Calu3 (cell line): ENCODE measurements at regions not wholly inside any gene's neighbourhood (a gene's known extent, or its start where the extent isn't known, plus 50 kb on each side); places are given as distances from the start of the nearest gene placed in this dataset.

Experiments
- BruUV-seq: library from RNA; stranded (reverse); fragments of 400-500 nt; replicated peaks from 2 replicates; lab custom pipeline; 2021; lab: Mats Ljungman, UMichigan
- CTCF ChIA-PET: fragments of 300-600 bp; sonication (Branson Sonifier 250); formaldehyde crosslinking; loops from one replicate; lab custom pipeline; 2022; ENCODE audit warnings: antibody characterized with exemption; lab: Charles Lee
- DNase-seq: peaks from one replicate; pipeline ENCODE4 v3.0.0; 2022
- H3K27ac Mint-ChIP-seq: one replicate; pipeline ENCODE4 v1.8.0; 2022; ENCODE audit warnings: mixed read lengths; ENCODE audit not compliant: unreplicated experiment
- H3K27me3 Mint-ChIP-seq: one replicate; pipeline ENCODE4 v1.8.0; 2022; ENCODE audit warnings: mixed read lengths; ENCODE audit not compliant: unreplicated experiment
- H3K36me3 Mint-ChIP-seq: one replicate; pipeline ENCODE4 v1.8.0; 2022; ENCODE audit warnings: mild to moderate bottlenecking, moderate library complexity, mixed read lengths; ENCODE audit not compliant: insufficient read depth, unreplicated experiment
- H3K4me1 Mint-ChIP-seq: one replicate; pipeline ENCODE4 v1.8.0; 2022; ENCODE audit warnings: mild to moderate bottlenecking, low read depth, mixed read lengths; ENCODE audit not compliant: unreplicated experiment
- H3K4me3 Mint-ChIP-seq: one replicate; pipeline ENCODE4 v1.8.0; 2022; ENCODE audit warnings: mild to moderate bottlenecking, low read depth, moderate library complexity, mixed read lengths; ENCODE audit not compliant: unreplicated experiment
- H3K9me3 Mint-ChIP-seq: one replicate; pipeline ENCODE4 v1.8.0; 2022; ENCODE audit warnings: low read depth, mixed read lengths; ENCODE audit not compliant: unreplicated experiment
- CTCF ChIP-seq: fragments of 200-600 bp; IDR thresholded peaks from one replicate; pipeline ENCODE4 v1.8.0; 2022; ENCODE audit warnings: antibody characterized with exemption; ENCODE audit not compliant: unreplicated experiment
- intact Hi-C: fragments of 100-400 bp; cut with micrococcal nuclease; formaldehyde crosslinking; loops from one replicate; pipeline ENCODE4 v1.10.0; 2022; ENCODE audit not compliant: unreplicated experiment

DNA sequence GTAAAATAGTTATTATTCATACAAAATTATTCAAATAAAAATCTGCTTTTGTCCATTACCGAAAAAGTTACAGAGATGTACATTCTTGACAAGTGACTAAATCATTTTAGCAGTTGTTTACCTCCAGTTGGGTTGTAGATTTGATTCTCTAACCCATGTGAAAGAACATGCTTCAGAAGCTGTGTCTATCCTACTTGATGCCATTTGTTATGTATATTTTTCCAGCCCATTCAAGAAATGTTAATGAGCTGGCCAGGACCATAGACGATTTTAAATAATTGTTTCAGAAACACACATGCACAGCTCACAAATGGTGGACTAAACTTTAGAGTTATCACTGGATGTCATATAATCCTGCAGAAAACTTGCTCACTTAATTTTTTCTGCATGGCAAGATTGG lies 391.1 kb upstream of the REG3G start:
- Mint-ChIP-seq H3K27ac (no peak overlapping the region), H3K36me3 (no peaks in the 10 kb centered on the region), H3K27me3 (no peaks in the 10 kb centered on the region), H3K4me3 (no peak overlapping the region), H3K4me1 (no peaks in the 10 kb centered on the region), H3K9me3 (no peaks in the 10 kb centered on the region)
- no TSS peak for BruUV-seq
- CTCF ChIA-PET = no interaction called here
- intact Hi-C loops = no loop called here
- TF ChIP-seq CTCF = no peak
- DNase-seq = no peak

- Mint-ChIP-seq H3K27me3 (no peaks in the 10 kb centered on the region), H3K9me3 (peaks cover 5% of the 10 kb centered on the region), H3K36me3 (no peaks in the 10 kb centered on the region), H3K4me3 (no peak overlapping the region), H3K4me1 (no peaks in the 10 kb centered on the region), H3K27ac (no peak overlapping the region)
- no TSS peak for BruUV-seq
- CTCF ChIA-PET = no interaction called here
- DNase-seq = no peak
- intact Hi-C loops = no loop called here
- no peak for TF ChIP-seq CTCF
These were observed 380.6 kb upstream of the REG3G start for GRCh38 chr2:78644854-78645253.

DNA sequence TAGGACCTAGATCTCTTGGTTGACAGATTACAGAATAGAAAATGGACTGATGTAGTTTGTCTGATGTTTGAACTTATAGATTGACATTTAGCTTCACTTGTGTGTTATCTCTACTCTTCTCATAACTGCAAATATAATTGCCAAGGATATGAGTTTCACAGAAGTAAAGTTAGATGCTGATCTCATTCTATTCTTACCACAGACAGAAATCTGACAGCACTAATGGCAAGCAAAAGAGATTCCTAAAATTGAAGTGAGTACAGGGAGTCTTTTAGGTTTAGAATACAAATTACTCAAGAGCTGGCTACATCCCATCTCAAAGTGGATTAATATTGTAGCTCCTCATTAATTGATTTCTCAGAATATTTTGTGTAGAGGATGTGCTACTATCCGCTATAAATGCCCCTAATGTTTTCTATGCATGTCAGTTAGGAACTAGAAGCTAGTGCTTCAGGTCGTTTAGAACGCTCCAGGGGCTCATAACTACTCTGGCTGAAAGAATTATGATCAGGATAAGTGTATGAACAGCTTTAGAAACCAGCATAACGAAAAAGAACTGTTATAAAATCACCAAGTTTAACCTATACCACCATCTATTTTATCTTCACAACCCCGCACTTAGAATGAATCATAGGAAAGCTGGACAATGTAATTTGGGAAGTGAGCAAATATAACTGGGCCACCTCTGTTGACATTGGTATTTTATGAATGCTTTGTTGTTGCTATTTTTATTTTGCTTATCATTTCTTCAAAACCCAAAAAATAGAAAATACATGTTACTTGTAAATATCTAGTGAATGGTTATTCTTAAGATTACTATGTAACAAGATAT lies 378.8 kb upstream of the REG3G start:
- H3K36me3 Mint-ChIP-seq = no peaks in the 10 kb centered on the region
- no peak for TF ChIP-seq CTCF
- BruUV-seq = no TSS peak
- intact Hi-C loops = no loop called here
- H3K9me3 Mint-ChIP-seq = peaks cover 17% of the 10 kb centered on the region
- CTCF ChIA-PET = no interaction called here
- no peak overlapping the region for H3K4me3 Mint-ChIP-seq
- no peaks in the 10 kb centered on the region for H3K4me1 Mint-ChIP-seq
- no peak overlapping the region for H3K27ac Mint-ChIP-seq
- DNase-seq = no peak
- H3K27me3 Mint-ChIP-seq = no peaks in the 10 kb centered on the region

DNA sequence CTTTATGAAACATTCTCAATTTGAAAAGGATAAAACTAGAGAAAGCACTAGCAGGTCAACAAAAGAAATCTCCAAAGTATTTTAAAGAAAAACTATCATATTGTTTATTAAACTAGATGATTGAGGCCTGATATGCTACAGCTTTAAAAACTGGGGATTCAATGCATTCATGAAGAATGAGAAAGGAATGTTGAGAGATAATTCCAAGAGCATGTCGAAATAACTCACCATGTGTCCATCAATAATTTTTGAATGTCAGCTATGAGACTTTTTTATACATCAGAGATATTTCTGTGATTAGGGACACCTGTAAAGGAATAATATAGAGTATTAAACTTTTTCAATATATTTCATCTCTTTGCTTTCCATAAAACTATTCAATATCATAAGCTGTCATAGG lies 376.9 kb upstream of the REG3G start:
- Mint-ChIP-seq H3K4me1 (no peaks in the 10 kb centered on the region), H3K9me3 (peaks cover 24% of the 10 kb centered on the region)
- BruUV-seq = no TSS peak

More for the DNA sequence above, 376.9 kb upstream of the REG3G start:
- H3K27me3 Mint-ChIP-seq = no peaks in the 10 kb centered on the region
- TF ChIP-seq CTCF = no peak
- H3K4me3 Mint-ChIP-seq = no peak overlapping the region
- H3K36me3 Mint-ChIP-seq = no peaks in the 10 kb centered on the region
- intact Hi-C loops = no loop called here
- no peak for DNase-seq
- CTCF ChIA-PET = no interaction called here
- no peak overlapping the region for H3K27ac Mint-ChIP-seq
